ENCODE measurements at regions not wholly inside any gene's neighbourhood (a gene's known extent, or its start where the extent isn't known, plus 50 kb on each side); places are given as distances from the start of the nearest gene placed in this dataset.

GRCh38 chr15:27670486-27671209, 428.5 kb downstream of the OCA2 start:
- no peak for DNase-seq

DNA sequence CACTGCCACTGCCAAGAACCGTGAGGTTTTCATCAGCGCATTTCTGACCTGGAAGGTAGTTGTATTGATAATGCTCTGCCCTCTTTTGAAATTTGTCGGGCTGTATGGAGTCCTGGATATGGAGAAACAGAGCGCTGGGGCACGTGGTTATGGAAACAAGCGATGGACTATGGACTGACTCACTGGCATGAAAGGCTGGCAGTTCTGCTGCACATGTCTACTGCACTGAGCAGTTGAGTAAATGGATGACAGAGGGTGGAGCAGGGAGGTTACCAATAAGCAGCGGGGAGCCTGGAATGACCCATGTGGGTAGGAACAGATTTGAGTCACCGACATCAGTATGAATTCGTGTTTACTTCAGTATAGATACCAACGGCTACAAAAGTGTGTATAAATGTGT, 429.5 kb downstream of the OCA2 start:
- no peak for DNase-seq

GRCh38 chr15:27668471-27669220, 430.5 kb downstream of the OCA2 start:
- no peak for DNase-seq

GRCh38 chr15:27665002-27665401, 434.1 kb downstream of the OCA2 start:
- peak; percentile 26 for DNase-seq

GRCh38 chr15:27662892-27663291, 436.2 kb downstream of the OCA2 start:
- no peak for DNase-seq

DNA sequence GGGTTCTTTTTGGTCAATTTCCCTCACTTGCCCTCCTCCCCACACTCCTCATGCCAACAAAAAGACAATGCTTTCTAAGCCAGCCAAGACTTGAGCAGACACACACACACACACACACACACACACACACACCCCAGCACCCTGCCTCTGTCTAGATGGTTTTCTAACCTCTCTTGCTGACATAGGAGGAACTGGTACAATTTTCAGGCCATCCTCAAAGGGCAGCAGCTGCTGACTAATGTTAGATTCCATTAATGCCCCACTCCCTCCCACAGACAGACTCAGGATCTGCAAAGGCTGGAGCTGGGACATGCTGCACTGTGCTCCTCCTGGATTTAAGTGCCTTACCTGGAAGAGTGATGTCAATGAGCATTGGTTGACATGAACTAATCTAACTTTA, 438.4 kb downstream of the OCA2 start:
- DNase-seq: no peak

GRCh38 chr15:27656296-27656987, 442.7 kb downstream of the OCA2 start:
- DNase-seq: no peak

- DNase-seq: no peak
Observed at GRCh38 chr15:27655056-27655455, 444.1 kb downstream of the OCA2 start.

DNA sequence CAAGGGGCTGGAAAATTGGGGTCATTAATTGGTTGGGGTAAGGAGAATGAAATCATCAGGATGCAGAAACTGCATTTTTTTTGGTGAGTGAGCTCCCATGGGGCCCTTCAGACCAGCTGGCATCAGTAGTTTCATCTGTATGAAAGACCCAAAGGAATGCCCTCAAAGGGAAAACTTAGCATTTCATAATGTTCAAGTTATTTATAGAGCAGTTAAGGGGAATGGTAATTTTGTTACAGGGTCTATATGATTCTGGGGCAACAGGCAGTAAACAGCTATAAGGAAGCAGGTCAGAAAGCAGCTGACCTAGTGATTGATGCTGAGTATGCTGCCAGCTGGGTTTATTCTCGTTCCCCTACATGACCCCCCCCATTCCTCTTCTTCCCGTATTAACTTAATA, 448.9 kb downstream of the OCA2 start:
- DNase-seq: no peak

DNA sequence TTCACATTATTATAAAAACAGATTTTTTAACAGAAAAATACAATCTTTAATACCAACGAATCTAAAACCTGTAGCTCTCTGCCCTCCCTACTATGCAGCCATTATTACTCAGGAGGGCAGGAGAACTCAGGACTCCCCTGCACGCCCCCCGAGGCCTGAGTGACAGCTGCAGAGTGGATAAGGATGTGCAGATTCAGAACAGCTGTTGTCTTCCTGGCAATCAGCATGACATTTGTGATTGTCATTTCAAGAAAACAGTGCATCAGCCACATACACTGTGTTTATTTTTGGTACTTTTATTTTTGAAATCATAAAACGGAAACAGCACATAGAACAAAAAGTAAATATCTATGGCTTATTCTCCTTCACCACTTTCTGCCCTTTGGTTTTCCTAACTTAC, 450.8 kb downstream of the OCA2 start:
- no peak for DNase-seq

DNA sequence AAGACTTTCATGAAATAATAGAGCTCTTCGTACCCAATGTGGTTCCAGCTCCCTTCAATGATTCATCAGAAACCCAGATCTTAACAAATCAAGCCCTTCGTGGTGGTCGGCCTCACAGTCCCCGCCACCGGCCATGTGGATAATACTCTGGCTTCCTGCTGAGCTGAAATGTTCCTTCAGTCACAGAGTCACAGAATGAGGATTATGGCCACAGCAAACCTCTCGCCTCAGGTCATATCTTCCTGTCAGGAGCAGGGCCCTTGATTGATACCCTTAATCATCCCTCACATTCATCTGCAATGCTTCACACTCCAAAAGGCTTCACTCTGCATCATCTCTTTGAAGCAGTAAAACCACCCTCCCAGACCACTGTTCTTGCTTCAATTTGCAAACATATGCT, 452.6 kb downstream of the OCA2 start:
- DNase-seq: no peak

DNA sequence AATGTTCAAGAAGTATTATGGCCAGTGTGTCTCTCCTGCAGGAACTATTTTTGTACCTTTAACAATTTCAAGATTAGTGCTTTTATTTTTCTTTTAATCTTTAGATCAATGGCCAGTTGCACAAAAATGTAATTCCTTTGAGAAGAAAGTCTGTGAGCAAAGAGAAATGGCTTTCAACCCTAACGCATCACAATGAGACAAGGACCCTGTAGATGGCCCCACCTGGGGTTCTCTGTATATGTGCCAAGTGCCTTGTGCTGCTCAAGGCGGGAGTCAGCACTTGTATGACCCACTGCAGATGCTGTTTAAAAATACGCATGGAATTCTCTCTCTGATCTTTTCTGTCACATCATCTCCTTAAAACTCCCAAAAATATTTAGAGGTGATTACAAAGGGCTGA, 453.4 kb downstream of the OCA2 start:
- DNase-seq: no peak

GRCh38 chr15:27642981-27643380, 456.1 kb downstream of the OCA2 start:
- no peak for DNase-seq

GRCh38 chr15:27639595-27639994, 459.5 kb downstream of the OCA2 start:
- DNase-seq: no peak

- DNase-seq: no peak
Observed at GRCh38 chr15:27638958-27639357, 460.2 kb downstream of the OCA2 start.

DNA sequence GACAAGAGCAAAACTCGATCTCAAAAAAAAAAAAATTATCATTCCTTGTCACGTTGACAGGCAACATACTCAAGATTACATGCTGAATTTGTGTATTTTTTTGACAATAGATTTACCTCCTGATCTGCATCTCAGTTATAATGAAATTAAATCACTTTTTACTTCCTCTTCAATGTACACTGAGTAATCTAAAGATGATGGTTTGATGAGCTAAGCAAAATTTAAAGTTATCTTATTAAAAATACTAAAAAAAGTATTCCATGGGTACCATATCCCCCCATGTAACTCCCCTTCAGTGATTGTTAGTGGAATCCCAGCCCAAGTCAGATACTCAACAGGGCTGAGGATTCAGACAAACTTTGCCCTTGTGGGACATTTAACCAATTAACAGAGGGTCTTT, 463.2 kb downstream of the OCA2 start:
- DNase-seq: no peak

- DNase-seq: no peak
Observed at GRCh38 chr15:27628486-27628885, 470.6 kb downstream of the OCA2 start.

DNA sequence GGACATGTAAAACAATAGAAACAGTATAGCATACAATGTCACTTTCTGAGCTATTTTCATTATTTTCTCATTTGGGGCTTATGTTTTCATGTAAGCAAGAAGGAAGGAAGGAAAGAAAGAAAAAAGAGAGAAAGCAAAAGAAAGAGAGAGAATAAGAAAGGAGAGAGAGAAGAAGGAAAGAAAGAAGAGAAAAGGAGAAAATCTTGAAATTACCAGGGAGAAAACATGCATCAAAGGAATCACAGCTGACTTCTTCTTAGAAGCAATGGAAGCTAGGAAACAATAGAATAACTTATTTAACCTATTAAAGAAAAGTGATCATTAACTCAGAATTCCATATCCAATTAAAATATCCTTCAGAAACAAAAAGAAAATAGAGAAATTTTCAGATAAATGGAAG, 471.5 kb downstream of the OCA2 start:
- no peak for DNase-seq

GRCh38 chr15:27623560-27624305, 475.4 kb downstream of the OCA2 start:
- peak; percentile 56 for DNase-seq

DNA sequence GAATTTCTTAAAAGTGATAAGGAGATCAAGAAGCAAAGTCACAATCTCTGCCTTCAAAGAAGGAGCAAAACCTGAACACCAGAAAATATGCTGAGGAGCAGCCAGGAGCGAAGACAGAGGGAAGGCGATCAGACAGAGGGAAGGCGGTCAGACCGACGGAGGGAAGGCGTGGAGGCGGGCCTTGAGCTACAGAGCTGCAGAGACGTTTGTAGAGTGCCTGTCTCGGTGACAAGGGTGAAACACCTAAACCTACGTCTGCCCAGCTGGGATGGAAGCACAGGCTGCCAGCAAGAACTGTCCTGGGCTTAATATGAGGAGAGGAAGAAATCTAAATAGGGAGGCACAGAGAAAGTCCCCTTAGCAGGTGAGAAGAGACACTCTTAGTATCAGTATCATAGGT, 476.0 kb downstream of the OCA2 start:
- DNase-seq: peak; percentile 54

DNA sequence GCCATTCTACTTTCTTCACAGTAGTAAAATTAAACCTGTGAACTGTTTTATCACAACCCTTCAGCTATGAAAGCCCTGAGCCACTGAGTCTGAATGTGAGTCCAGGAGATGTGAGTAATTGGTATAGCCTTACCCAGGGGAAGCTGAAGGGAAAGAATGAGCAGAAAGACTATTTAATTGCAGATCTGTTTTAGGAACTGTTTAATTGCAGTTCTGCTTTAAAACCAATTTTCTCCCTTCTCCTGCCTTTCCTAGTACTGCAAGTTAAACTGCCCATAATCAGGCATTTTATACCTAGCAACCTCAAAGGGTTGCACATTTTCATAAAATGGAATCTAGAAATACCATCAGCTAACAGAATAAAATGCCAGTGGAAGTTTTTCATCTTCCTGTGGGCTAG, 476.7 kb downstream of the OCA2 start:
- no peak for DNase-seq

DNA sequence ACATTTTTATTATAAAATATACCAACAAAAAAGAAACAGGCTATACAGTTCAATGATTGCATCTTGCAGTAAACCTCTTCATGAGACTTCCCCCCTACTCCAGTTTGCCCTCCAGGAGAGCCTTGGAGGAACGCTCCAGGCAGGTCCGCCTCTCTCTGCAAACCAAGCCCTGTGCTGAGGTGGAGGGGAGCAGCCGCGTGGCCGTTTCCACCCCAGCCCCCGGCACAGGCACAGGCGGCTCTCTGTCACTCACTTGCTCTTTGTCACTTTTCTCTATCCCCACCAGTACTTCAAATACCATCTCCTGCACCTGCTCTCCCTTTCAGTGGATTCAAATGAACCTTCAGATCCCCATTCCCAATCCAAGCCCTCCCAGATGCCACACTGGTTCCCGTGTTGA, 479.9 kb downstream of the OCA2 start:
- no peak for DNase-seq

DNA sequence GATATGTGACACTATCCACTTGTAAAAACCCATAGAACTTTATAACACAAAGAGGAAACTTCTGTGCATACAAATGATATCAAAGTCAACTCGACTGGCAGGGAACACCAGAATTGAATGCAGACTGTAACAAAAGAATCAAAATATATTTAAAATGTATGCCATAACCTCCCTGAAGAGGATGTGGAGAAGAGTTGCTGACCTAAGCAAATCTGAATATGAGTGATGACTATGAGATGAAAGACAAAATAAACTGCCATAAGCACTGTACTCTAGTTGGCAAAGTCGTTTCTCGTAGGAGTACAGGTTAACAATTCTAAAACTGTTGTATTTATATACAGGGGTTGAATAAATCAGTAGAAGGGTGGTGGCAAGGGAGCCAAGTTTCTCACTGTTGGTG, 482.1 kb downstream of the OCA2 start:
- no peak for DNase-seq

All from RPMI8226 (cell line).